ENCODE measurements at regions not wholly inside any gene's neighbourhood (a gene's known extent, or its start where the extent isn't known, plus 50 kb on each side); places are given as distances from the start of the nearest gene placed in this dataset.

DNA sequence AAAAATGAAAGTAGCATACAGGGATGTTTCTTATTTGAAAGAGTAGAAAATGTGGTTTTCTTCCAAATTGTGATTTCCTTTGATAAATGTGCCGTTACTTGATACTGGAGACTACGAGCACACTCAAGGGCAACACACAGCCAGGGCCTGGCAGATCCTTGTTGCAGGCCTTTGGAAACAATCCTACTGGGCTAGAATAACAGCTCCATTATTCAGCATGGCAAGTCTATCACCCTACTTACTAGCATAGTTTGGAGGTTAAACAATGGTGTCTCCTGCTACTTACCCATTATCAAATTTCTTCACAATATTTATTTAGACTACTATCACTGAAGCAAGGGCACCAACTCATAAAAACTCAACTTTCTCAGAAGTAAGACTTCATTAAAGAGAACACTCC is 140.8 kb upstream of the ZNF608 start (continued):
- TF ChIP-seq, protein P1, sequence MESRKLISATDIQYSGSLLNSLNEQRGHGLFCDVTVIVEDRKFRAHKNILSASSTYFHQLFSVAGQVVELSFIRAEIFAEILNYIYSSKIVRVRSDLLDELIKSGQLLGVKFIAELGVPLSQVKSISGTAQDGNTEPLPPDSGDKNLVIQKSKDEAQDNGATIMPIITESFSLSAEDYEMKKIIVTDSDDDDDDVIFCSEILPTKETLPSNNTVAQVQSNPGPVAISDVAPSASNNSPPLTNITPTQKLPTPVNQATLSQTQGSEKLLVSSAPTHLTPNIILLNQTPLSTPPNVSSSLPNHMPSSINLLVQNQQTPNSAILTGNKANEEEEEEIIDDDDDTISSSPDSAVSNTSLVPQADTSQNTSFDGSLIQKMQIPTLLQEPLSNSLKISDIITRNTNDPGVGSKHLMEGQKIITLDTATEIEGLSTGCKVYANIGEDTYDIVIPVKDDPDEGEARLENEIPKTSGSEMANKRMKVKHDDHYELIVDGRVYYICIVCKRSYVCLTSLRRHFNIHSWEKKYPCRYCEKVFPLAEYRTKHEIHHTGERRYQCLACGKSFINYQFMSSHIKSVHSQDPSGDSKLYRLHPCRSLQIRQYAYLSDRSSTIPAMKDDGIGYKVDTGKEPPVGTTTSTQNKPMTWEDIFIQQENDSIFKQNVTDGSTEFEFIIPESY (IDR thresholded peaks at IDR 0.05) = no peak
- TF ChIP-seq HNF4A (conservative IDR thresholded peaks at IDR 0.05) = no peak
- TF ChIP-seq JUND (IDR thresholded peaks at IDR 0.05) = no peak
- no peak for TF ChIP-seq TAF1 (conservative IDR thresholded peaks at IDR 0.05)
- TF ChIP-seq RXRA (IDR thresholded peaks at IDR 0.05) = no peak
- TF ChIP-seq EGR1 (IDR thresholded peaks at IDR 0.05; ENCODE audit: low read depth in 2 of 2) = no peak

DNA sequence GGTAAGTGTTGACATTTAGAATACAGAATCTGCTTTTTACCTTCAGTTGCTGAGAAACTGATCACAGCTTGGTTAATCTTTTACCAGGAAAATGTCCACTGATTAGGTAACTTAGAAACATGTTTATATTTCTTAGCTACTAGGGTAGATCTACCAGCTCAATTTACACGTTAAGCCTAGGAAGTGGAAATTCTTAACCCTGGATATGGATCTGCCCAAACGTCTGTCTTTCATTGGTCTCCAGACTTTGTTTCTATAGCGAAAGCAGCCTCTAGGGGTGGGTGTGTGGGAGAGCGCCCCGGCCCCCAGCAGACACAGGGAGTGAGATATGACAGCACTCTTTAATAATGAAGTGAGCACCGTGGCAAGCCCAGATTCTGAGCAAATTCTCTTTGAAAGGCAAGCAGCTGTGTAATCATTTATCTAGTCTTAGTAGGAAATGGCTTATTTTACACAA is 141.6 kb upstream of the ZNF608 start:
- peak; percentile 42 for DNase-seq (ENCODE audit: low spot score)
- Histone ChIP-seq H3K9ac (ENCODE audit: low read depth in 1 of 2, low read length in 2 of 2) (peak overlapping the region; percentile 88), H3K36me3 (ENCODE audit: control insufficient read depth in 4 of 4, insufficient read depth in 3 of 4, low read depth in 1 of 4, low read length in 3 of 4) (no peaks in the 10 kb centered on the region)

More for the DNA sequence above, 141.6 kb upstream of the ZNF608 start:
- Histone ChIP-seq H3K27ac (ENCODE audit: low read depth in 1 of 2, low read length in 2 of 2) (peak overlapping the region; percentile 80 to 91), H3K27me3 (ENCODE audit: control insufficient read depth in 4 of 4, insufficient read depth in 4 of 4, low read length in 3 of 4) (no peaks in the 10 kb centered on the region), H3K4me3 (ENCODE audit: low read depth in 1 of 3, low read length in 3 of 3) (peak overlapping the region in 2 of 3 donors; percentile 19 to 58), H3K4me1 (ENCODE audit: control insufficient read depth in 4 of 4, insufficient read depth in 4 of 4, low read length in 3 of 4) (peaks cover 8 to 33% (median 9%) of the 10 kb centered on the region in 4 donors), H3K9me3 (ENCODE audit: control insufficient read depth in 4 of 4, low read length in 3 of 4) (no peaks in the 10 kb centered on the region)
- TF ChIP-seq EGR1 (IDR thresholded peaks at IDR 0.05; ENCODE audit: low read depth in 2 of 2) (no peak), HNF4A (conservative IDR thresholded peaks at IDR 0.05) (peak; percentile 28 to 33), TAF1 (conservative IDR thresholded peaks at IDR 0.05) (peak; percentile 56), YY1 (IDR thresholded peaks at IDR 0.05) (peak; percentile 79), HNF4G (IDR thresholded peaks at IDR 0.05) (no peak), RAD21 (IDR thresholded peaks at IDR 0.05) (peak; percentile 55 to 64), RXRA (IDR thresholded peaks at IDR 0.05) (peak in 1 of 2 donors; percentile 29), NR2F2 (IDR thresholded peaks at IDR 0.05) (no peak), JUND (IDR thresholded peaks at IDR 0.05) (peak in 1 of 2 donors; percentile 40), SP1 (IDR thresholded peaks at IDR 0.05) (peak; percentile 57), FOXA2 (IDR thresholded peaks at IDR 0.05) (peak; percentile 42), GABPA (IDR thresholded peaks at IDR 0.05 in 1 of 2, conservative IDR thresholded peaks at IDR 0.05 in 1 of 2) (no peak), FOXA1 (IDR thresholded peaks at IDR 0.05) (no peak)
- TF ChIP-seq, protein P2, sequence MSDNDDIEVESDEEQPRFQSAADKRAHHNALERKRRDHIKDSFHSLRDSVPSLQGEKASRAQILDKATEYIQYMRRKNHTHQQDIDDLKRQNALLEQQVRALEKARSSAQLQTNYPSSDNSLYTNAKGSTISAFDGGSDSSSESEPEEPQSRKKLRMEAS (IDR thresholded peaks at IDR 0.05) = no peak
- TF ChIP-seq, protein P3, sequence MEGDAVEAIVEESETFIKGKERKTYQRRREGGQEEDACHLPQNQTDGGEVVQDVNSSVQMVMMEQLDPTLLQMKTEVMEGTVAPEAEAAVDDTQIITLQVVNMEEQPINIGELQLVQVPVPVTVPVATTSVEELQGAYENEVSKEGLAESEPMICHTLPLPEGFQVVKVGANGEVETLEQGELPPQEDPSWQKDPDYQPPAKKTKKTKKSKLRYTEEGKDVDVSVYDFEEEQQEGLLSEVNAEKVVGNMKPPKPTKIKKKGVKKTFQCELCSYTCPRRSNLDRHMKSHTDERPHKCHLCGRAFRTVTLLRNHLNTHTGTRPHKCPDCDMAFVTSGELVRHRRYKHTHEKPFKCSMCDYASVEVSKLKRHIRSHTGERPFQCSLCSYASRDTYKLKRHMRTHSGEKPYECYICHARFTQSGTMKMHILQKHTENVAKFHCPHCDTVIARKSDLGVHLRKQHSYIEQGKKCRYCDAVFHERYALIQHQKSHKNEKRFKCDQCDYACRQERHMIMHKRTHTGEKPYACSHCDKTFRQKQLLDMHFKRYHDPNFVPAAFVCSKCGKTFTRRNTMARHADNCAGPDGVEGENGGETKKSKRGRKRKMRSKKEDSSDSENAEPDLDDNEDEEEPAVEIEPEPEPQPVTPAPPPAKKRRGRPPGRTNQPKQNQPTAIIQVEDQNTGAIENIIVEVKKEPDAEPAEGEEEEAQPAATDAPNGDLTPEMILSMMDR (IDR thresholded peaks at IDR 0.05; ENCODE audit: low read depth, low read length, missing input control) = no peak
- TF ChIP-seq, protein P4, sequence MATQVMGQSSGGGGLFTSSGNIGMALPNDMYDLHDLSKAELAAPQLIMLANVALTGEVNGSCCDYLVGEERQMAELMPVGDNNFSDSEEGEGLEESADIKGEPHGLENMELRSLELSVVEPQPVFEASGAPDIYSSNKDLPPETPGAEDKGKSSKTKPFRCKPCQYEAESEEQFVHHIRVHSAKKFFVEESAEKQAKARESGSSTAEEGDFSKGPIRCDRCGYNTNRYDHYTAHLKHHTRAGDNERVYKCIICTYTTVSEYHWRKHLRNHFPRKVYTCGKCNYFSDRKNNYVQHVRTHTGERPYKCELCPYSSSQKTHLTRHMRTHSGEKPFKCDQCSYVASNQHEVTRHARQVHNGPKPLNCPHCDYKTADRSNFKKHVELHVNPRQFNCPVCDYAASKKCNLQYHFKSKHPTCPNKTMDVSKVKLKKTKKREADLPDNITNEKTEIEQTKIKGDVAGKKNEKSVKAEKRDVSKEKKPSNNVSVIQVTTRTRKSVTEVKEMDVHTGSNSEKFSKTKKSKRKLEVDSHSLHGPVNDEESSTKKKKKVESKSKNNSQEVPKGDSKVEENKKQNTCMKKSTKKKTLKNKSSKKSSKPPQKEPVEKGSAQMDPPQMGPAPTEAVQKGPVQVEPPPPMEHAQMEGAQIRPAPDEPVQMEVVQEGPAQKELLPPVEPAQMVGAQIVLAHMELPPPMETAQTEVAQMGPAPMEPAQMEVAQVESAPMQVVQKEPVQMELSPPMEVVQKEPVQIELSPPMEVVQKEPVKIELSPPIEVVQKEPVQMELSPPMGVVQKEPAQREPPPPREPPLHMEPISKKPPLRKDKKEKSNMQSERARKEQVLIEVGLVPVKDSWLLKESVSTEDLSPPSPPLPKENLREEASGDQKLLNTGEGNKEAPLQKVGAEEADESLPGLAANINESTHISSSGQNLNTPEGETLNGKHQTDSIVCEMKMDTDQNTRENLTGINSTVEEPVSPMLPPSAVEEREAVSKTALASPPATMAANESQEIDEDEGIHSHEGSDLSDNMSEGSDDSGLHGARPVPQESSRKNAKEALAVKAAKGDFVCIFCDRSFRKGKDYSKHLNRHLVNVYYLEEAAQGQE (IDR thresholded peaks at IDR 0.05) = no peak
- TF ChIP-seq, protein P1 (IDR thresholded peaks at IDR 0.05) = no peak
- TF ChIP-seq, protein P5, sequence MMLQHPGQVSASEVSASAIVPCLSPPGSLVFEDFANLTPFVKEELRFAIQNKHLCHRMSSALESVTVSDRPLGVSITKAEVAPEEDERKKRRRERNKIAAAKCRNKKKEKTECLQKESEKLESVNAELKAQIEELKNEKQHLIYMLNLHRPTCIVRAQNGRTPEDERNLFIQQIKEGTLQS (IDR thresholded peaks at IDR 0.05) = no peak
- 21% methylated on average over 6 of the region's 6 CpGs for WGBS

Measured in liver (tissue), 8 donors.